GM18505 (cell line): ENCODE measurements at regions not wholly inside any gene's neighbourhood (a gene's known extent, or its start where the extent isn't known, plus 50 kb on each side); places are given as distances from the start of the nearest gene placed in this dataset.
"Not testable (repeated sequence)": the region's sequence is repeated elsewhere in the genome, so short reads cannot be mapped to it uniquely, and the experiment has no call there.

Experiments
- ATAC-seq: cut with Tn5 transposase; IDR thresholded peaks from one replicate; pipeline ENCODE4 v1.9.1; 2021; ENCODE audit not compliant: unreplicated experiment
- POLR2A ChIP-seq: IDR thresholded peaks from 4 replicates; pipeline ENCODE4 v1.6.1; 2011; ENCODE audit warnings: borderline replicate concordance; ENCODE audit not compliant: insufficient read depth, insufficient read length; ENCODE audit errors: extremely low read depth

GRCh38 chr1:117694543-117694942 is 88.7 kb downstream of the TENT5C start:
- ATAC-seq, result no peak
- TF ChIP-seq POLR2A, result no peak

- no peak for ATAC-seq
- no peak for TF ChIP-seq POLR2A
These were observed 90.1 kb downstream of the TENT5C start for GRCh38 chr1:117695796-117696490.

- no peak for TF ChIP-seq POLR2A
- no peak for ATAC-seq
These were observed 90.7 kb downstream of the TENT5C start for GRCh38 chr1:117696561-117696960.

GRCh38 chr1:117697220-117697781 is 91.5 kb downstream of the TENT5C start:
- no peak for TF ChIP-seq POLR2A
- ATAC-seq, result no peak

GRCh38 chr1:117698398-117699160 is 92.7 kb downstream of the TENT5C start:
- no peak for ATAC-seq
- no peak for TF ChIP-seq POLR2A

- ATAC-seq, result no peak
- TF ChIP-seq POLR2A, result no peak
These were observed 94.1 kb downstream of the TENT5C start for GRCh38 chr1:117699953-117700352.

- ATAC-seq, result no peak
- no peak for TF ChIP-seq POLR2A
These were observed 96.8 kb downstream of the TENT5C start for GRCh38 chr1:117702654-117703053.

- ATAC-seq, result no peak
These were observed 101.5 kb downstream of the TENT5C start for GRCh38 chr1:117707371-117707770.

GRCh38 chr1:117708323-117709248 is 102.7 kb downstream of the TENT5C start:
- no peak for TF ChIP-seq POLR2A
- ATAC-seq, result no peak

More at GRCh38 chr1:117707371-117707770, 101.5 kb downstream of the TENT5C start:
- no peak for TF ChIP-seq POLR2A

- TF ChIP-seq POLR2A, result no peak
- ATAC-seq, result no peak
These were observed 103.4 kb downstream of the TENT5C start for GRCh38 chr1:117709249-117709691.

GRCh38 chr1:117710710-117711109 is 104.9 kb downstream of the TENT5C start:
- no peak for TF ChIP-seq POLR2A
- ATAC-seq, result no peak

GRCh38 chr1:117712621-117713020 is 106.8 kb downstream of the TENT5C start:
- TF ChIP-seq POLR2A, result no peak
- ATAC-seq, result no peak

GRCh38 chr1:117714546-117714945 is 108.7 kb downstream of the TENT5C start:
- ATAC-seq, result no peak
- no peak for TF ChIP-seq POLR2A

- ATAC-seq, result not testable (repeated sequence)
These were observed 110.2 kb downstream of the TENT5C start for GRCh38 chr1:117716030-117716429.

GRCh38 chr1:117717980-117718379 is 112.1 kb downstream of the TENT5C start:
- not testable (repeated sequence) for ATAC-seq

- ATAC-seq, result not testable (repeated sequence)
These were observed 112.7 kb downstream of the TENT5C start for GRCh38 chr1:117718596-117718995.
